Fibroblast of skin of left quadriceps (primary cell): ENCODE measurements at regions not wholly inside any gene's neighbourhood (a gene's known extent, or its start where the extent isn't known, plus 50 kb on each side); places are given as distances from the start of the nearest gene placed in this dataset.

ENCODE experiments used
- DNase-seq, 2 experiments: peaks; one replicate each; pipeline ENCODE4 v3.0.0-alpha.2; 2013; ENCODE audit warnings: low read depth in 2 of 2

DNA sequence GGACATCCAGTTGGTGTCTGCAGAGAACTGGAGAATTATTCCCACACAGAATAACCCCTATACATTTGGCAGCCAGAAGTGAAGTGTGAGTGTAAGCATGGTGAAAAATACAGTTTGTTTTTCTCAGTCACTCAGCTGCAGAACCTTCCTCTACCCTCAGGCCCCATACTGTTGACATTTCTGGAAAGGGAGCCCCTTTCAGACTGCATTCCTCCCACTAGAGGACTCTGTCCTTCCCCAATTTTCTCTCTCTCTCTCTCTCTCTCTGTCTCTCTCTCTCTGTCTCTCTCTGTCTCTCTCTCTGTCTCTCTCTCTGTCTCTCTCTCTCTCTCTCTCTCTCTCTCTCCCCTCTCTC, 86.8 kb upstream of the STEAP1B start:
- DNase-seq: no peak

DNA sequence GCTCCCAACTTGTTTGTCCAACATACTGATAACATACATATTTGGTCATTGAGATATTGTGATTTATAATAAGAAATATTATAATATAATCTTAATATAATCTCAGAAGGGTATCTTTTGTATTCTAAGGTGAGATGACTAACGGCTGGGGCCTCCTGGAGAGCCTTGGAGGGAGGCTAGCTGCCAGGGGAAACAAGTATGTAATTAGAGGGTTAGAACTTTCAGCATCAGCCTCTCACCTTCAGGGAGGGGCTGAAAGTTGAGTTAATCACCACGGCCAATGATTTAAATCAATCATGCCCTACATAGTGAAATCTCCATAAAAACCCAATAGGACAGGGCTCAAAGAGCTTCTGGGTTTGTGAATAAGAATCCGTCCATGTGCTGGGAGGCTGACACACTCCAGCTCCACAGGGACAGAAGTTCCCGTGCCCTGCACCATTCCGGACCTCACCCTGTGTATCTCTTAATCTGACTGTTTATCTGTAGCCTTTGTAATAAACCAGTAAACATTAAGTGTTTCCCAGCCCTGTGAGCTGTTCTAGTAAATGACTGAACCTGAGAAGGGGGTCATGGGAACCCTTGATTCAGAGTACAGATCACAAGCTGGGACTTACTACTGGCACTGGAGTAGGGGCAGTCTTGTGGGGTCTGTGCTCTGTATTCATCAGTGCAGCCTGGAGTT, 86.3 kb upstream of the STEAP1B start:
- no peak for DNase-seq

DNA sequence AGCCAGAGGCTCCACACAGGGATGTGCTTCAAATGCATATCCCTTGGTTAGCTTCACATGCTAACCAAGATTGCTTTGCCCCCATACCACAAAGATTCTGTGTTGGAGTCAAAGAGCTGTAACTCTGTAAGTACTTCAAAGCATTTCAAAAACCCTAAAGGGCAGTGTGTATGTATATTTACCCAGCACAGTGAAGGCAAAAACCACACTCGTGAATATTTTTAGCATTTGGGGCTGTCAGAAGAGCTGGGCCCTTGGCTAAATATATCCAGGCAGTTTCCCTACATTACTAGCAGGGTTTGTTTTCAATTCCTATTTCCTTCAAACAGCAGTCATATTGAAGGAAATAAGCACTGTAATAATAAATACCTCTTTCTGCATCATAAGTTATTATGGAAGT, 84.2 kb upstream of the STEAP1B start:
- DNase-seq: no peak

DNA sequence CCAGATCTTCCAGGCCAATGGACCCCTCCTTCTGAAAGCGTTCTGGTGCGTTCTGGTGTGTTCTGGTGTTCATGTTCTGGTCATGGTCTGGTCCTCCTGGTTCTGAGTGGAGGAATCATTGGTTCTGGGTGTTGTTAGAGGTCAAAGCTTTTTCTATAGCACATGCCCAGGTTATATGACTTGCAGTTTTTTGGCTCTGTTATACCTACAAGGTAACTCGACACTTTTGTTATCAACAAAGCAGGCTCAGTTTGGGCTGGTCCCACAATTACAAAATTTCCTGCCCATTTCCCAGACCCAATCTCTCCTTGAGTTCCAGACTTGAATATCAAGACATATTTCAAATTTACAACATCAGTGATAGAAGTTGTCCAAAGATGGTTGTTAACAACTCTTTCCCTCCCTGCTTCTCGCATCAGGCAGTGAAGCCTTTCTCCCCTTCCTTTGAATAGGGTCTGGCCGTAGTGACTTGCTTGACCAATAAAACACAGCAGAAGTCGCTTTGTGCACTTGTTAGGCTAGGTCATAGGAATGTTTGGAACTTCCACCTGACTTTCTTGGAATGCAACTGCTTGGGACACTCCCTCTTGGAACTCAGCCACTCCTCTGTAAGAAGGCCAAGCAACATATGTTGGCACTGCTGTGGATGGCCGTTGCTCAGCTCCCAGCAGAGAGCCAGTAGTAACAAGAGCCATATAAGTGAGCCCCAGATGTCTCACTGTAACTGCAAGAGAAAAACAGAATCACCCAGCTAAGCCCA, 83.1 kb upstream of the STEAP1B start:
- DNase-seq: peak in 1 of 2 experiments; percentile 39

DNA sequence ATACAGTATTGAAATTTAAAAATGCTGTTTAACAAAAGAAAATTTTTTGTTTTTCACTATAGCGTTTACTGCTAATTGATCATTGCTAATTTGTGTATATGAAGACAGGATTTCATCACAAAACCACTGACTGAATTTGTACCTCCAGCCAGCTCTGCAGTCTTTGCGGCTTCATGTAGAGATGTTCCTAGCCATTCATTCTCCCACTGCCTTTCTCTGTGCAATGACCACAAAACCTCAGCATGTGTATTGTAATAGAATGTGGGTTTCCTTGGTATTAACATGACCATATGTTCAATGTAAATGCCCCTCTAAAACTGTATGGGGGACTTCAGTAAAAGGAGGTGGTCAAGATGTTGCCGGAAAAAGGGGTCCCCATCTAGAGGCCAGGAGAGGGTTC, 81.1 kb upstream of the STEAP1B start:
- no peak for DNase-seq

DNA sequence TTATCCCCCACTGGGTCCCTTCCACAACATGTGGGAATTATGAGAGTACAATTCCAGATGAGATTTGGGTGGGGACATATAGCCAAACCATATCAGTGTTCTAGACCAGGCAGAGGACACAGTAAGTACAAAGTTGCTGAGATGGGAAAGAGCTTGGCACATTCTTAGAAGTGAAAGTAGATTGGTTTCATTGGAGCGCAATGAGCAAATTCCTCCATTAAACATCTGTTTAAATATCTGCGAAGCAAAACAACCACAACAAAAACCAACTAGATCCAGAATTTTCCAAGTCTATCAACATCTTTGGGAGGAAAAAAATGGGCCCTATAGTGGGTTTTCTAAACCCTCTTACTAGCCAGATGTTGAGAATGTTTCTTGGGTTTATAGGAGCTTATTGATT, 80.0 kb upstream of the STEAP1B start:
- DNase-seq: no peak

DNA sequence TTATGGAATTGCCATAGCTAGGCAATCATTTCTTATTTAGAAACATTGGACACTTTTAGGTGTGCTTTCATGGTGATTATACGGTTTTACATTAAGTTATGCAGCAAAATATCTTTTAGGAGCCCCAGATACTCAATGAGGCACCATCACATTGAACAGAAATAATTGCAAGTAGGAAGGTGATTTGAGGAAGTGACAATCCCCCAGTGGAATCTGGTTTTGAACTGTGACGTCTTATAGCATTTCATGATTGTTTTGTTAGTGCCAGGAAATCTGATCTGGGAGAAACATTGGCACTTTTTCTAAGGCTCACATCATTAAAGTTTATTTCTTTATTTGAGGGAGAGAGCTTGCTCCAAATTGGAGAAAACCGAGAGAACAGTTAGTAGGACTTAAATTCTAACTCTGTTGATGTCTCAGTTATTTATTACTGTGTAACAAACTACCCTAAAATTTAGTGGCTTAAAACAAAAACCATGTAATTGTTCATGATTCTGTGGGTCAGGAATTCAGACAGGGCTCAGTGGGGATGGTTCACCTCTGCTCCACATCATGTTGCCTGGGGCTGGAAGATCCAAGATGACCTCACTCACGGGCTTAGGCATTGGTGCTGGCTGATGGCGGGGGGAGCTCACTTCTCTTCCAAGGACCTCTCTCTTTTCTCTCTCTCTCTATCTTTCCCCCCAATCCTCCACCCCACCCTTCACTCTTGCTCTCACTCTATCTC, 78.2 kb upstream of the STEAP1B start:
- DNase-seq: peak in 1 of 2 experiments; percentile 33

DNA sequence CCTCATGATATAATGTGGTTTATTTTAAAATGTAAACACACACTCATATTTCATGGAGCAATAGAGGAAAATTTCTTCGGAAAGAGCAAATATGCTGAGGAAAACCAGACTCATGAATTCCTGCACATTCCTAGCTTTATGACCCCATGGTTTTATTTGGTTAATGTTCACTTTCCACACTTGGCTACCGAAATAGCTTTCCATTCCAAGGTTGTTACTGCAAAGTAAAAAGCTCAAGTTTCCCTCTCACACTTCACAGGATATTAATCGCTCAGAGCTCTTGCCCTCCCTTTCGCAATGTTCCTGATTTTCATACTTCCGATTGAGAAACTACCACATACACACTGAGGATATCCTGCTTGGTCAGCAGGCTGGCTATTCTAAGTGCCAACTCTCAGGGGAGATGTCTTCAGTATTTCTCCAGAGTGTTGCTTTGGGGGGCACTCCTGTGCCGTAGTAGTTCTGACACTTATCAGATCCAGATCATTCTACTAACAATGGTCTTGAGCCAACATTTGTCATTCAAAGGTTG, 77.5 kb upstream of the STEAP1B start:
- peak; percentile 97 for DNase-seq

DNA sequence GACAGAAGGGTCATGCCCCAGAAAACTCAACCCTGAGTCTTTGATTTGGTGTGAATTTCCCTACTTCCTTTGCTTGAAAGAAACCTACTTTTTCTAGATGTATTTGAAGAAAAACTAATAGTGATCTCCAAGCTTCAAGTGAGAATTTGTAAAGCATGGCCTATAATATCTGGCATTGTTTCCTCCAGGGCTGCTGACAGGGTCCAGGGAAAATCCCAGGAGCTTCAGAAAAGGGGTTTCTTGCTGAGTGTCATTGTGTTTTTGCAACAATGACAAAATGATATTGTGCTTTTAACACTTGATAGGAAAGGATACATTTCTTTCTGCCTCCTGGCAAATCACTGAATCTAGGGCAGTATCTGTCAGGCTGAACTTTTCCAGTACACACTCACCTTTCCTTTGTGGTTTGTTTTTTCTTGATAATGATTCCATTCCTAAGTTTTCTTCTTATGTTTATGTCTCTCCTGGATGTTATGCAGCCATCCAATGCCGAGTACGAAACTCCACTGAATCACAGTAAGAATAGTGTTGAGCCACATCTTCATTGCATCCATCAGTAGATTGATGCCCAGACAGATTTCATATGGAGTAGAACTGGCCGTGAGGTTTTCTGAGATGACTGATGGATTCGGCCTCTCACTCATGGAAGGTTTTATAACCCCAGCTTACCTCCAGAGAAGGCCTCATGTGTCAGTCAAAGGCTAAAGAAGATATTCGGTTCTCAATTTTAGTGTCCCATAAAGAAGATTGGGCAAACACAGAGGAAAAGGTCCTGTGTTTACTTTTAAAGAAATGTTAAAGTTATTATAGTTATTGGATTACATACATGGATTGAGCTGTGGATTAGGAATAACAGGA, 76.9 kb upstream of the STEAP1B start:
- no peak for DNase-seq

DNA sequence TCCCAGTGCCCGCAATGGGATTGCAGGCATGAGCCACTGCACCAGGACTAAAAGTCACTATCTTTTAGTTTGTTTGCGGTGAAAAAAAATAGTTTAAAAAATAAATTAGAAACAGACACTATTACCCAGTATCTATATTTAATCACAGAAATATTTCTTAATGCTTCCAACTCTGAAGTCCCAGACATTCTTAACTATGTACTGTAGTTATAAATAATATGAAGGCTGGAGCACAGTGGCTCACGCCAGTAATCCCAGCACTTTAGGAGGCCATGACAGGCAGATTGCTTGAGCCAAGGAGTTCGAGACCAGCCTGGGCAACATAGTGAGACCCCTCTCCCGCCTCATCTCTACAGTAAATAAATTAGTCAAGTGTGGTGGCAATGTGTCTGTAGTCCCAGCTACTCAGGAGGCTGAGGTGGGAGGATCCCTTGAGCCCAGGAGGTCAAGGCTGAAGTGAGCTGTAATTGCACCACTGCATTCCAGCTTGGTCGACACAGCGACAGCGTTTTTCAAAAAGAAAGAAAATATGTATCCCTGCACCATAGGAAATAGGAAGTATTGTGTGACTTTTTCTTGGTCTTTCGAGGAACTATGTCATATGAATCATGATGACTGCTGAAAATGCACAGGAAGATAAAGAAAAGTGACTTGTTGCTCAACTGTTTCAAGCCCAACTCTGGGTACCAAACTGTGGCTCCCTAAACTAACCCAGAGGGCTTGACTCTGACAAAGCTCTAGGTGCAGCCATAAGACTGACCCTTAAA, 74.9 kb upstream of the STEAP1B start:
- DNase-seq: no peak

DNA sequence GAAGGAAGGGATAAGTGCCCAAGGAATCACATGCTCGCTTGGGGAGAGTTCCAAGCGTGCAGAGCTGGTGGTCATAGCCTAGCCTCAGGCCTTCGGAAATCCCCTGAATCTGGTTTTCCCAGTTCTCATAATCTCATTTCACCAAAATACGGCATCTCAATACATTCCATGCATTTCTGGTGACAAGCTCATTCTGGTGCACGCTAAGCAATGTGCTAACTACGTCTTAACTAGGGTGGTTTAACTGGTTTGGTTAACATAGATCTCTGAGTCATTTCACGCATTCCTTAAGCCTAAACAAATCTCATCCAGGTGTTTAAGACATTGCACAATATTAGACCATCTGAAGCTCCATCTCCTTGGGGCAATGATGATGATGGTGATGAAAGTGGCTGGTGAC, 72.9 kb upstream of the STEAP1B start:
- DNase-seq: no peak

DNA sequence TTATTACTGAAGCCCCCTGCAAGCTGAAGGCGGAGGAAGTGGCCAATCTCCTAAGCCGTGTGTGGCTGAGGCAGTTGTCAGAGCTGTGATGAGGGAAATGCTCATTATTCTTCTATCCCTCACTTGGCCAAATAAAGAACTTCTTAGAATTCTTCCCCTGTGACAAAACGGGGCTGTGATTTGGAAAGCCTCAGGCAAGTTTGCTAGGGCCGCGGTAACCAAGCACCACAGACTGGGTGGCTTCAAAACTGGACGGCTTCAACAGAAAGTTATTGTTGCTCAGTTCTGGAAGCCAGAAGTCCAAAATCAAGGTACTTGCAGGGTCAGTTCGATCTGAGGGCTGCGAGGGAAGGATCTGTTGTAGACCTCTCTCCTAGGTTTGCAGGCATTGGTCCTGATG, 72.3 kb upstream of the STEAP1B start:
- no peak for DNase-seq

DNA sequence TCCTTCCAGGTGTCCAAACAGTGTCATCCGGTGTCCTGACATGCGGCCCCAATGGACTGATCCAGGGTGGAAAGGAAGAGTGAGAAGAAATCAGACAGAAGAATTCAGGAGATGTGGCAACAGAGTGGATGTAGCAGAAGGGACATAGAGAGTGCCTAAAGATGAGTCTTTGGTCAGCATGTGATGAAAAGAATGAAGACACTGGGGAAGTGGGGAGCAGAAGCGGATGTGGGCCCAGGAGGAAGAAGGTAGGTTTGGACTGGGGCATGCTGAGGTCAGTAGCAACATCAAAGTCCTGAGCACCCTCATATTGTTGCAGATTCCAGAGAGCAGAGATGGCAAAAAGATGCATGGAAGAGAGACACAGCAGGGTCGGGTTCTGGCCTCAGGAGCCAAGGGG, 71.8 kb upstream of the STEAP1B start:
- DNase-seq: no peak

DNA sequence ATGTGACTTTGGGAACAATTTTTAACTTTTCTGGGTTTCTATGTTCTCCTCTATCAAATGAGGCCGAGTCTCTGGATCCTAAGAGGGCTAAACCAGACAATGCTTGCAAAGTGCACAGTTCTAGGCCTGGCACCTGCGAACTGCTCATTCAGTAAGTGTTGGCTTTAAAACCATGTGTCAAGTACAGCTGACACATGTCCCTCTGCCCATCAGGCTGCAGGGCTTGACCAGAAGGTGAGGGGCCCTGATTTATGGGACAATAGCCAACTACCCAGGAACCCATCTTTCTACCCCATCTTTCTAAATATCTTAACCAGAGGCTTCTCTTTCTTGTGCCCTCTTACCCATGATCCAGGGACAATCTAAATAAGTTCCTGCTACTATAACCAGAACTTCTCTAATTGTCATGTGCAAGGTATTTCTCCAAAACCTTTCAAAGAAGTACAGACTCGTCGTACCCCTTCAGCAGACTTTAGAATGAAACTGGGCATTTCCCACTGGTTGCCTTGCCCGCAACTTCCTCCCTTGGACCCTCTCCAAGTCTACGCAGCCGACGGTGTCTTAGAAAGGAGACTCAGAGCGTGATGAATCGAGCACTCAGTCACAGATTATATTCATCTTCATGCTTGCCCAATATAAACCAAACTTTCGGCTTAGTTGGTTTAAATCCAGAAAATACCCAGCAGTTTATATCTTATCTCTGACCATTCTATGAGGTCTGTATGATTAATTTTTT, 69.8 kb upstream of the STEAP1B start:
- DNase-seq: no peak

DNA sequence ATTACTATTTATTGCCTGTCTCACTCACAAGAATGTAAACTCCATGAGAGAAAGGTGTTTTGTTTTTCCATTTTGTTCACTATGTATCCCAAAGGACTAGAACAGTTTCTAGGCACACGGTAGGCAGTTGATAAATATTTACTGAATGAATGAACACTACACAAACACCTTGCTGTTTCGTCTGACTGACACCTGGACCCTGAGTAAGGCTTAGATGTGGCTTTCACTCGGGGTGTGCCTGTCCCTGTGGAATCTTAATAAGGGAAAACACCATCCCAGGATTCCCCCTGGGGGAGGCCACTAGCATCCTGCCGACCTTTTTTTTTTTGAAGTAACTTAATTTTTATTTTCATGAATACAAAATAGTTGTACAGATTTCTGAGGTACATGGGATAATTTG, 66.6 kb upstream of the STEAP1B start:
- DNase-seq: no peak

DNA sequence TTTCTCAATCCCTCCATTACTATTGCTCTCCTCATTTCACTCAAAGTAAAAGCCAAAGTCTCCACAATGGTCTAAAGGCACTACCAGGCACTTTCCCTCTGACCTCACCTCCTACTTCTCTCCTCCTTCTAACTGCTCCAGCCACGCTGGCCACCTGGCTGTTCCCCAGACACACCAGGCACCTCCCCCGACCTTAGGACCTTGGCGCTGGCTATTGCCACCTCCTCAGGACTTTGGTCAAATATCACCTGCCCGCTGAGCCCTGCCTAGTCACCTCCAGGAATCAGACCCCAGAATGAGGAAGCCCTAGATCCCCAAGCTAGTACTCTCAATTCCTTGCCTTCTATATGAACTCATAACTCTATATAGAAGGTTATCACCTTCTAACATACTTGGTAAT, 66.2 kb upstream of the STEAP1B start:
- DNase-seq: no peak

DNA sequence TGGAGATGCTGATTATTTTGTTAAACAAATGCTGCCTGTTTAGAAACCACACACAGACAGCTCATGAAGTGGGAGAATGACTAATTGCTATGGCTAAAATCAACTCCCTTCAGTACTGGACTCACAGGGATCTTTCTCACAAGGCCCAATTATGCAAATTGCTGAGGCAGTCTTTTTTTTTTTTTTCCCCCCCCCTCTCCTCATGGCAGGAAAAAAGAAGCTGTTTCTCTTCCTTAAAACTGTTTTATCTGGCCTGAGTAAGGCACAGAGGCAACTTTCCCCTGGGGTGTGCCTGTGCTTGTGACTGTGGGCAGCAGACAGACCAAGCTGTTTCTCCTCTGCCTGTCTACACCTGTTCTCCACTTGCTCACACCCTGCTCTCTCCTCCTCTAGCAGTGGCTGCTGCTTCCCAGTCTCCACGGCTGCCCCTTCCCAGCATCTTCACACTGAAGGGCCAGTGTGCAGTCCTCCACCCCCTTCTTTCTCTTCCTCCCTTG, 65.4 kb upstream of the STEAP1B start:
- DNase-seq: peak in 1 of 2 experiments; percentile 32

DNA sequence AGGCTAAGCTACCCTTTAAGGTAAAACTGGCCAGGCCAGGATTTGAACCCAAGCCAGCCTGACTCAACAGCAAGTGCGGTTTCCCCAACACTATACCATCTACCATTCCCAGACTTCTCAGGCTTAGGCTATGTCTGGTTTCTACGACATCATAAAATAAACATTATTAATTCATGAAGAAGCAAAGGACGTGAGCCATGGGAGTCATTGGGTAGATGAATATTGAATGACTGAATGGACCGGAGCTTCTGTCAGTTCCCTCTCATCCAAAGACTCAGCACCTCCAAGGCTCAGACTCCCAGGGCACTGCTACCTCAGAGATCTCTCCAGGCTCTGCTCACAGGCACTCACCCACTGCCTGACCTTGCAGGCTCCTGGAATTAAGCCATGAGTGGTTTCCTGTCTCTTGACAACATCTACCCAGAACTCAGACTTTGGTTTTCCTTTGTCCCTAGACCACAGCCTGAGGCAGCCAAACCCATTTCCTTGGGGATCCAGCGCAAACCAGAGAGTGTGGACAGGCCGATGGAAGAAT, 64.6 kb upstream of the STEAP1B start:
- DNase-seq: peak in 1 of 2 experiments; percentile 52

DNA sequence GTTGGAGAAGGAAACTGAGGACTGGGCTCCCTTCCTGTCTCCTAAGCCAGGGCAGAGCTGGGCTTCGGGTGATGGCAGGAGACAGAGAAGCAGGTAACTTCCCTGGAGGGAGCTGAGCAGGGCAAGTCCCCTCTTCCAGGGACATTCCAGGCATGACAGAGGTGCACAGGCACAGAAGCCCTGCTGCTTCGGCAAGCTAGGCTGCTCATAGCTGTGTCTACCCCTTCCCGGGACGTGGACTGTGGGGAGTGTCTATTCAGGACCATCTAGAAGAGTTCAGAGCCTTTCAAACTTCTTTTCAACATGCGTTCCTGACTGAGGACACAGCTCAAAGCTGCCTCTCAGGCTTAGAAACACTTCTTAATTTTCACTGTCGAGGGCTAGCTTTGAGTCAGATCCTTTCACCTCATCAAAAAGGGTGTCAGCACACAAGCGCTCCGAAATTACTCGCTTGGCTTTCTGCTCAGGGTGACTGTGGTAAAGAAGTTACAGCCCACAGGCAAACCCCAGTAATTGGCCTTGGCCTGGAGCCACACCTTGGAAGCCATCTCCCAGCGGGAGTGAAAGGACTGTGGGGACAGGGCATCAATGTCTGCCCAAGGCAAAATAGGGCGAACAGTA, 63.7 kb upstream of the STEAP1B start:
- no peak for DNase-seq
